ENCODE measurements at regions not wholly inside any gene's neighbourhood (a gene's known extent, or its start where the extent isn't known, plus 50 kb on each side); places are given as distances from the start of the nearest gene placed in this dataset.

GRCh38 chr6:14819840-14820420 lies 425.9 kb upstream of the JARID2 start:
- DNase-seq (ENCODE audit: low read depth) = no peak

DNA sequence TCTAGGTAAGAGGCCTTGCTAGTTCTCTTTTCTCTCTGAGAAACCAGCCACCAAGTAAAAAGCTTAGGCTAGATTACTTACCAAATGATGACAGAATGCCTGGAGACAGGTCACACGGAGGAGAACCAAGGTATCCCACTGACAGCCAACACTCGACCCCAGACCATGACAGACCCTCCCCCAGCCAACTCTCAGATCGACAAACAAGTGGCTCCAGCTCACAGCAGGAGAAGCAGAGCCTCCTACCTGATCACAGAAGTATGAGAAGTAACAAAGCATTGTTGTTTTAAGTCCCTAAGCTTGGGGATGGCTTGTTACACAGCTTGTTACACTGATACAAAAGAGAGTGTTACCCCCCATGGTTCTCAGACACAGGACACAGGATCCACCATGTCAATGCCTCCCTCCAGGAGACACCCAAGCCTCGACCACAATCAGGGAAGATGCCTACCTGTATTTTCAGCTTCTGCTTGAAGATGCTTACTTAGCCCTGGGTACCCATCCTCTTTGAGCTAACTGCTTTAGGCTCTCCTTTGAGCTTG lies 423.8 kb upstream of the JARID2 start:
- DNase-seq (ENCODE audit: low read depth) = no peak

DNA sequence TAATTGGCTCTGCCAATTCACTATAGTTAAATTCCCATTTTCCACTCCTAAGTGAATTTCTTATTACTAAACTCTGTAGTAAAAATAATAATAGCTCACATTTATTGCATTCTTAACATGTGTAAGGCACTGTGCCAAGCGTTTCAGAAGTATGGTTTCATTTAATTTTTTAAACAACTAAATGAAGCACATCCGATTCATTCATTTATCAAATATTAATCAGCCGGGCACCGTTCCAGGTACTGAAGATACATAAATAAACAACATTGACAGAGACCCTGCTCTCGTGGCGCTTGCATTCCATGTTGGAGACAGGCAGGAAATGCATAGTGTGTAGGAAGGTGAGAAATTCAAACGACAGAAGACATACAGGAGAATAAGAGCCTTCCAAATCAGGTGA lies 423.2 kb upstream of the JARID2 start:
- DNase-seq (ENCODE audit: low read depth) = no peak

DNA sequence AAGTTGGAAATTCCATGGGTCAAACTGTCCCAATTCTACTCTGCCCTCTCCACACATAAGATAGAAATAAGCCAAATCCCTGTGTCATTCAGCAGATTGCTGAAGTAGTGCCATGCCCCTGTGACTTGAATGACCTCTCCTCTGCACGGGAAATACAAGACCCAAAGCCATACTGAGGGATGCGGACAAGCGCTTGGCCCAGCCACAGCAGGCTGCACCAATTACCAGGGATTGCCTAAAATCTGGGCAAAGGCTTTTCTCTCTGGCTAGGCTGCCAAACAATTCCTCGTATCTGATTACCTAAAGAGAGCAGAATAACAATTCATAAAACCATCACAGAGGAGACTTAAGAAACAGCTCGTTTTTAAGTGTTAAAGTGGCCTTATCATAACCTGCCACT lies 421.8 kb upstream of the JARID2 start:
- DNase-seq (ENCODE audit: low read depth) = no peak

DNA sequence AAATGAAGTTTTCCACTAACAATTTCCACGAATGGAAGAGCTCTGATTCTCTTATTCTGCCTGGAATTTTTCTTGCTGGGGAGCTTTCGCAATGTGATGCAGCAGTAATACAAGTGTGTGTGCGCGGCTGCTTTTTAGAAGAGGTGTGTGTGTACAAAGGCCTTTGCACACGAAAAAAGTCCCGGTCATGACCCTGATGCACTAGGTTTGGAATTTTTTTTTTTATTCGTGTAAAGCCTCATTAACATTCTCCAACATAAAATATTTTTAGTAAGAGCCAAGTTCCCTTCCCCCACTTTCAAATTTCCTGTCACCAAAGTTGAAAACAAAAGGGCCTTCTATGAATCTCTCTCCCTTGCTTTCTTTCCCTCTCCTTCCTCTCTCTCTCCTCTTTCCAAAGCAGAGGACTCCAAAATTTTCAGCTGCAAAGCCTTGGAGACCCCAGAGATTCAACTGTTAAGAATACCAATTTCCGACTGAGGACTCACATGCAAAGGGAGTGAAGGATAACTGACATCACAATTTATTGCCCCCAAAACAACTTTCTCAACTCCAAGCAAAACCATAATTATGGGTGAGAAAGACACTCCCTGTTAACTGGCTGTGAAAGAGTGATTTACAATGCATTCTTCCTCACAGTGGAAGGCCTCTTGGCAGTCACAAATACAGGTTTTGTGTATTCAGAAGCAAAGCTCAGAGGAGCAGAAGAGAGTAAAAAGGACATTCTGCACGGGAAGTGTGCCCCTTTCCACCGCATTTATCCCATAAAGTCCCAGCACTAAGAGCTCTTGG lies 421.2 kb upstream of the JARID2 start:
- no peak for DNase-seq (ENCODE audit: low read depth)

GRCh38 chr6:14826456-14826855 lies 419.4 kb upstream of the JARID2 start:
- no peak for DNase-seq (ENCODE audit: low read depth)

- DNase-seq (ENCODE audit: low read depth) = no peak
These were observed 418.5 kb upstream of the JARID2 start for GRCh38 chr6:14827354-14827753.

DNA sequence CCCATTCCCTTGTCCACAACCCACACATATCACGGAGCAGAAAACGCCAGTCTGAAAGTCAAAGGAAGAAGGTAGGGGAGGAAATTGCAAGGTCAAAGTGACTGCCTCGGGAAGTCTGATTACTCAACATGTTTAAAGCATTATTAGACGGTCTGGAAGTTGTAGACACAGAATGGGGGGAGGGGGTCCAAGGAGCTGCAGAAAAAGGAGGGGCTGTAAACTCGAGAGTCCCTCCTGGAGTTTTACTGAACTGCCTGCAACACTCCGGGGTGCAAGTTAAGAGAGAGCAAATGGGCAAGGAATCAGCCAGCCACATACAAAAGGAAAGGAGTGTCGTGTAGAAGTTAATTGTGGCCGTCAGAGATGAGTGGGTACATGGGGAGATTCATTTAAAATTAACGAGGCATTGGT lies 417.7 kb upstream of the JARID2 start:
- no peak for DNase-seq (ENCODE audit: low read depth)

- no peak for DNase-seq (ENCODE audit: low read depth)
These were observed 414.8 kb upstream of the JARID2 start for GRCh38 chr6:14831070-14831469.

DNA sequence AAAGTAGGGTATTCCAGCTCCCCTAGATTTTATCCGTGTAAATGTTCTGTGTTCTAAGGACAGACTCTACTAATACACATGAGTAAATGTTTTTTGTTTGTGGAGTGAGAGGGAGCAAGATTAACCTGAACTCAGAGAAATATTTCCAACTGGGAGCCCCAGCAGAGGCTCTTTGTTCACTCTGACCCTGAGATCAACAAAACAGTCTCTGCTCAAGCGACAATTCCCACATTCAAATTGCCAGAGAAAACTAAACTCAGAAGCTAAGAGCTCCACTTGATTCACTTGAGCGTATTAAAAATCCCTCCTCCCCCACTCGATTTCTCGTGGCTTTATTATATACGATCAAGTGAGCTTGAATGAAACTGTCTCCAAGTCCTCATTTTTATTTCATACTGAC lies 413.9 kb upstream of the JARID2 start:
- no peak for DNase-seq (ENCODE audit: low read depth)

DNA sequence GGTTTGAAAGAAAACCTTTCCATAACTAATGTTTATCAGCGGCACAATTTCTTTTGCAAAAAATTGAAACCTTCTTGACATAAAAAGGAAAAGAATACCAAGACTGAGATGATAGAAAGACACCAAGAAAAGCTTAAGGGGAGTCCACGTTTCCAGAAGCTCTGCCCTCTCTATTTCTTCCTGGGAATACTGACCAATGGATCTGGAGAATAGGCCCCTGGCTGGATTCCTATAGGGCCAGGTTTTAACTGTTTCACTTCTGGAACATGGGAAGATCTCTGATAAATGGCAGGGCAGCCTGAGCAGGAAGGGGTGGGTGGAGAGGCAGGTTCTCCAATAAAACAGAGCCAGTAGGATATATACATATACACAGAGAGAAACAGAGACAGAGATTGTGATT lies 413.4 kb upstream of the JARID2 start:
- DNase-seq (ENCODE audit: low read depth) = no peak

GRCh38 chr6:14834851-14835530 lies 410.9 kb upstream of the JARID2 start:
- no peak for DNase-seq (ENCODE audit: low read depth)

DNA sequence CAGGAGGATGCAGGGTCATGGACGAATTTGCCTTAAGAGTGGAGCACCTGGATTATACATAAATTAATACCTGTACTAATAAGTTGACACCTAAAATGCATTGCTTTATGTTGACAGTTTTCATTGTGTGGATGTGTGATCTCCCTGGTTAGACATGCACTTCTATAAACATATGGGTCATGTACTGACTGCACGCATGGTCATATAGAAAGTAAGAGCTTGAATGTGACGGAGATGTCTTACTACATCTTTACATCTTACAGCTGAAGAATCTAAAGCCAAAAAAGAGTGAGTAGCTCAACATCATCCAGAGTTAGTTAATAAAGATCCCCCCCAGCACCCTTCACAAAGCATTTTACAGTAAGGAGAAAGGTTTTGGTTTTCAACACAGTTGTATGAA lies 408.4 kb upstream of the JARID2 start:
- no peak for DNase-seq (ENCODE audit: low read depth)

- DNase-seq (ENCODE audit: low read depth) = no peak
These were observed 407.7 kb upstream of the JARID2 start for GRCh38 chr6:14838133-14838583.

GRCh38 chr6:14841901-14842421 lies 403.9 kb upstream of the JARID2 start:
- no peak for DNase-seq (ENCODE audit: low read depth)

GRCh38 chr6:14844411-14844810 lies 401.5 kb upstream of the JARID2 start:
- DNase-seq (ENCODE audit: low read depth) = no peak

GRCh38 chr6:14848019-14848418 lies 397.9 kb upstream of the JARID2 start:
- DNase-seq (ENCODE audit: low read depth) = no peak

- no peak for DNase-seq (ENCODE audit: low read depth)
These were observed 396.7 kb upstream of the JARID2 start for GRCh38 chr6:14849185-14849584.

DNA sequence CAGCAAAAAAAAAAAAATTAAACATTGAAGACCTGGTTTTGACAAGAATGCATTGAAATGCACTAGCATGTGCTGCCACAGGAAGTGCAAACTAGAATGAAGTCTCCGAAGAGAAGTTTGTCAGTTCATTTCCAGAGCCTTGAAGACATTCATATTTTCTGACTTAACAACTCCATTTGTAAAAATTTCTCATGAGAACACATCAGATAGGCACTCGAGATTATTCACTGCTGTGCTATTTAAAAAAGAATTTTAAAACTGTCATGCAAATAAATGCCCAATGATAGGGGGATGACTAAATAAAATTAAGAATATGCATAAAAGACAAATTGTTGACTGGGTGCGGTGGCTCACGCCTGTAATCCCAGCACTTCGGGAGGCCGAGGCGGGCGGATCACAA lies 394.6 kb upstream of the JARID2 start:
- DNase-seq (ENCODE audit: low read depth) = no peak

DNA sequence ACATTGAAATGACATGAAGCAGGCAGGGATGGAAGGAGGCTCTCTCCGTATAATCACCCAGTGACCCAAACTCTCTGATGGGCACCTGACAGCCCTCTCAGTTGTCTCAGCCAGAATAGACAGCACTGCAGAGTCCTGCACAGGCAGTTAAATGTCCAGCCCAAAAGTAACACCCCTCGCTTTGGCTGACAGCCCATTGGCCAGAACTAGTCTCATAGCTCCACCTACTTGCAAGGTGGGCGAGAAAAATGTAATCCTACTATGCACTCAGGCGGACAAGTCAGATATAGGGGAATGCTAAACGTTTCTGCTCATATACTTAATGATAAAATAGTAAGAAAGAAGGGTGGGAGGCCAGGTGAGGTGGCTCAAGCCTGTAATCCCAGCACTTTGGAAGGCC lies 393.5 kb upstream of the JARID2 start:
- DNase-seq (ENCODE audit: low read depth) = no peak

GRCh38 chr6:14856177-14856576 lies 389.7 kb upstream of the JARID2 start:
- no peak for DNase-seq (ENCODE audit: low read depth)

GRCh38 chr6:14857001-14857400 lies 388.9 kb upstream of the JARID2 start:
- no peak for DNase-seq (ENCODE audit: low read depth)

GRCh38 chr6:14857501-14857900 lies 388.4 kb upstream of the JARID2 start:
- DNase-seq (ENCODE audit: low read depth) = peak; percentile 89

Measured in stimulated activated CD4-positive, alpha-beta T cell treated with anti-CD3 and anti-CD28 coated beads, Interleukin-2, amount 100 ng/mL, for 4 hours (primary cell).